ENCODE measurements at regions not wholly inside any gene's neighbourhood (a gene's known extent, or its start where the extent isn't known, plus 50 kb on each side); places are given as distances from the start of the nearest gene placed in this dataset.

- TF ChIP-seq CTCF (IDR thresholded peaks at IDR 0.05; ENCODE audit: borderline replicate concordance, extremely low read depth, low read length, poor library complexity, severe bottlenecking) = no peak
- no peak for TF ChIP-seq EZH2 (IDR thresholded peaks at IDR 0.05; ENCODE audit: borderline replicate concordance, low read depth, low read length, severe bottlenecking)
Measured at GRCh38 chr3:193908181-193908744, 227.7 kb upstream of the HES1 start.
